Breast epithelium (tissue), 3 donors: ENCODE measurements at regions not wholly inside any gene's neighbourhood (a gene's known extent, or its start where the extent isn't known, plus 50 kb on each side); places are given as distances from the start of the nearest gene placed in this dataset.

Experiments used
- CTCF ChIP-seq, 3 donors: fragments of 450-650 bp; IDR thresholded peaks; one replicate each; pipeline ENCODE4 v1.5.1; 2016 to 2017; ENCODE audit warnings: antibody characterized with exemption in 3 of 3, mild to moderate bottlenecking in 3 of 3, moderate library complexity in 3 of 3
- POLR2AphosphoS5 ChIP-seq, 3 donors: sonication (generic); formaldehyde crosslinking; IDR thresholded peaks; one replicate each; pipeline ENCODE4 v1.6.1; 2017; ENCODE audit warnings: antibody characterized with exemption in 3 of 3

DNA sequence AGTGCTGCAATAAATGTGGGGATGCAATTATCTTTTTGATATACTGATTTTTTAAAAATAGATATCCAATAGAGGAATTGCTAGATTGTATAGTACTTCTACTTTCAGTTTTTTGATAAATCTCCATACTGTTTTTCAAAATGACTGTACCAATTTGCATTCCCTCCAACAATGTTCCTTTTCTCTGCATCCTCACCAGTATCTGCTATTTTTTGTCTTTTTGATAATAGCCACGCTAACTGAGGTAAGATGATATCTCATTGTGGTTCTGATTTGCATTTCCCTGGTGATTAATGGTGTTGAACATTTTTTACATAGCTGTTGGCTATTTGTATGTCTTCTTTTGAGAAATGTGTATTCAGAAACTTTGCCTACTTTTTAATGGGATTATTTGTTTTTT, 217.7 kb upstream of the MTPN start:
- TF ChIP-seq CTCF (IDR thresholded peaks at IDR 0.05) (no peak), POLR2AphosphoS5 (IDR thresholded peaks at IDR 0.05) (no peak)
